ENCODE measurements at regions not wholly inside any gene's neighbourhood (a gene's known extent, or its start where the extent isn't known, plus 50 kb on each side); places are given as distances from the start of the nearest gene placed in this dataset.

- no peak for DNase-seq (ENCODE audit: low spot score)
- Histone ChIP-seq H3K27ac (no peak overlapping the region), H3K9me3 (ENCODE audit: low read depth) (no peaks in the 10 kb centered on the region), H4K20me1 (ENCODE audit: insufficient read depth, poor library complexity, severe bottlenecking) (no peaks in the 10 kb centered on the region), H3K79me2 (no peaks in the 10 kb centered on the region), H3K4me3 (no peak overlapping the region), H3K36me3 (replicated peaks; ENCODE audit: insufficient read depth, low read depth) (no peaks in the 10 kb centered on the region), H3K4me2 (no peak overlapping the region), H2AFZ (no peak overlapping the region), H3K4me1 (ENCODE audit: insufficient read depth) (no peaks in the 10 kb centered on the region), H3K9me2 (replicated peaks; ENCODE audit: insufficient read depth) (no peaks in the 10 kb centered on the region), H3K27me3 (no peaks in the 10 kb centered on the region)
- WGBS (ENCODE audit: low lambda C conversion rate, missing lambda C conversion rate) = 69% methylated on average over 5 of the region's 5 CpGs
- no peak for TF ChIP-seq EZH2phosphoT487 (IDR thresholded peaks at IDR 0.05; ENCODE audit: low read depth, severe bottlenecking, unreplicated experiment)
- TF ChIP-seq EZH2 (IDR thresholded peaks at IDR 0.05; ENCODE audit: borderline replicate concordance) = no peak
- TF ChIP-seq, protein P1, sequence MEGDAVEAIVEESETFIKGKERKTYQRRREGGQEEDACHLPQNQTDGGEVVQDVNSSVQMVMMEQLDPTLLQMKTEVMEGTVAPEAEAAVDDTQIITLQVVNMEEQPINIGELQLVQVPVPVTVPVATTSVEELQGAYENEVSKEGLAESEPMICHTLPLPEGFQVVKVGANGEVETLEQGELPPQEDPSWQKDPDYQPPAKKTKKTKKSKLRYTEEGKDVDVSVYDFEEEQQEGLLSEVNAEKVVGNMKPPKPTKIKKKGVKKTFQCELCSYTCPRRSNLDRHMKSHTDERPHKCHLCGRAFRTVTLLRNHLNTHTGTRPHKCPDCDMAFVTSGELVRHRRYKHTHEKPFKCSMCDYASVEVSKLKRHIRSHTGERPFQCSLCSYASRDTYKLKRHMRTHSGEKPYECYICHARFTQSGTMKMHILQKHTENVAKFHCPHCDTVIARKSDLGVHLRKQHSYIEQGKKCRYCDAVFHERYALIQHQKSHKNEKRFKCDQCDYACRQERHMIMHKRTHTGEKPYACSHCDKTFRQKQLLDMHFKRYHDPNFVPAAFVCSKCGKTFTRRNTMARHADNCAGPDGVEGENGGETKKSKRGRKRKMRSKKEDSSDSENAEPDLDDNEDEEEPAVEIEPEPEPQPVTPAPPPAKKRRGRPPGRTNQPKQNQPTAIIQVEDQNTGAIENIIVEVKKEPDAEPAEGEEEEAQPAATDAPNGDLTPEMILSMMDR (IDR thresholded peaks at IDR 0.05; ENCODE audit: poor library complexity) = no peak
Measured at GRCh38 chr2:107001551-107001950, 115.6 kb upstream of the ST6GAL2 start.

DNA sequence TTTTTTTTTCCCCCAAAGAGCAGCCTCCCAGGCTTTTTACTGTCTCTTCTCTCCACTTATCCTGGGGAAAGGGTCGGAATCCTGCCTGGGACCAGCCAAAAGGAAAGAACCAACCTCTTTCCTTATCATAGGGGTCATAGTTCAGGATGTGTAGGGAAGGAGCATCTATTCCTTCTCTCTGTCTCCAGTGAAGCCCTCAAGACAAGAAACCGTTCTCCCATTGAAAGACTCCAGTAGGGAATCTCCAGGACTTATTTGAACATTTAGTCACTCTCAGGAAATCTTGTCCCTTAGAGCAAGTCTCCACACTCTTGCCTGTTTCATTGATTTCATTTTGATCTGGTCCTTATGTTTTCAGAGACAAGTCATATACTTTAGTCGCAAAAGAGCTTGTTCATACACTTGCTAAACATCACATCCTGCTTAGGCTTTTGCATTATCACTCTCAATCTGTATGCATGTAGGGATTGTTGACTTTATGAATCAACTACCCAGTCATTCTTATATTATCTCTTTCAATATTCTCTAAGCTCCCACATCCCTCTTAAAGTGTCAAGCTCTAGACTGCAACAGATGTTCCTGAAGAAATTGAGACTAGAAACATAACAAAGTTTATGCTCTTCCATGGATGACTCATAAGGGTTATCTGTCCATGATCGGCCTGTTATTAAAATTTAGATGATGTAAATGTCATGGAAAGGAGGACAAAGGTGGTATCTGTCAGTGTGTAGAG, 116.2 kb upstream of the ST6GAL2 start:
- WGBS (ENCODE audit: low lambda C conversion rate, missing lambda C conversion rate) = 74% methylated on average over 4 of the region's 4 CpGs
- no peaks in the 10 kb centered on the region for H4K20me1 ChIP-seq (ENCODE audit: insufficient read depth, poor library complexity, severe bottlenecking)
- no peaks in the 10 kb centered on the region for H3K79me2 ChIP-seq
- no peaks in the 10 kb centered on the region for H3K36me3 ChIP-seq (replicated peaks; ENCODE audit: insufficient read depth, low read depth)
- TF ChIP-seq EZH2phosphoT487 (IDR thresholded peaks at IDR 0.05; ENCODE audit: low read depth, severe bottlenecking, unreplicated experiment) = no peak
- TF ChIP-seq, protein P1 (IDR thresholded peaks at IDR 0.05; ENCODE audit: poor library complexity) = no peak
- no peak for TF ChIP-seq EZH2 (IDR thresholded peaks at IDR 0.05; ENCODE audit: borderline replicate concordance)
- no peaks in the 10 kb centered on the region for H3K9me3 ChIP-seq (ENCODE audit: low read depth)
- H3K9me2 ChIP-seq (replicated peaks; ENCODE audit: insufficient read depth) = no peaks in the 10 kb centered on the region
- no peak overlapping the region for H3K4me3 ChIP-seq
- H3K4me2 ChIP-seq = no peak overlapping the region
- no peak overlapping the region for H2AFZ ChIP-seq
- no peak for DNase-seq (ENCODE audit: low spot score)
- no peaks in the 10 kb centered on the region for H3K27me3 ChIP-seq
- no peak overlapping the region for H3K27ac ChIP-seq
- H3K4me1 ChIP-seq (ENCODE audit: insufficient read depth) = no peaks in the 10 kb centered on the region

DNA sequence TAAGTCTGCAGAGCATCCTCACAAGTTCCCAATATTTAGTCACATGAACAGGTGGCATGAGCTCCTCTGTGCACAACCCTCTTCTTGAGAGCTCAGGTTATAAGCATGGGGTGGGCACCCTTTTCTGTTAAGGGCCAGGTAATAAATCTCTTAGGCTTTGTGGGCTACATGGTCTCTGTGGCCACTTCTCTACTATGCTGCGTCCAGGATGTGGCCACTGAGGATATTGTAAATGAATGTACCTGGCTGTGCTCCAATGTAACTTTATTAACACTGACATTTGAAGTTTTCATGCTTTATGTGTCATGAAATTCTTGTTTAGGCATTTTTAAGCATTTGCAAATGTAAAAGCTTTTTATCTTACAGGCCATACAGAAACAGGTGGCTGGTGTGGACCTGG, 116.8 kb upstream of the ST6GAL2 start:
- Histone ChIP-seq H3K4me1 (ENCODE audit: insufficient read depth) (no peaks in the 10 kb centered on the region), H2AFZ (no peak overlapping the region), H3K27ac (no peak overlapping the region), H3K4me3 (no peak overlapping the region), H4K20me1 (ENCODE audit: insufficient read depth, poor library complexity, severe bottlenecking) (no peaks in the 10 kb centered on the region), H3K79me2 (no peaks in the 10 kb centered on the region), H3K36me3 (replicated peaks; ENCODE audit: insufficient read depth, low read depth) (no peaks in the 10 kb centered on the region), H3K27me3 (no peaks in the 10 kb centered on the region), H3K9me2 (replicated peaks; ENCODE audit: insufficient read depth) (no peaks in the 10 kb centered on the region), H3K9me3 (ENCODE audit: low read depth) (no peaks in the 10 kb centered on the region), H3K4me2 (no peak overlapping the region)
- whole genome bisulfite sequencing (ENCODE audit: low lambda C conversion rate, missing lambda C conversion rate) = 100% methylated on average over 1 of the region's 1 CpG
- DNase-seq (ENCODE audit: low spot score) = no peak
- TF ChIP-seq, protein P1 (IDR thresholded peaks at IDR 0.05; ENCODE audit: poor library complexity) = no peak
- TF ChIP-seq EZH2 (IDR thresholded peaks at IDR 0.05; ENCODE audit: borderline replicate concordance) (no peak), EZH2phosphoT487 (IDR thresholded peaks at IDR 0.05; ENCODE audit: low read depth, severe bottlenecking, unreplicated experiment) (no peak)

All from hepatocyte (in vitro differentiated cells).